ENCODE measurements at regions not wholly inside any gene's neighbourhood (a gene's known extent, or its start where the extent isn't known, plus 50 kb on each side); places are given as distances from the start of the nearest gene placed in this dataset.

DNA sequence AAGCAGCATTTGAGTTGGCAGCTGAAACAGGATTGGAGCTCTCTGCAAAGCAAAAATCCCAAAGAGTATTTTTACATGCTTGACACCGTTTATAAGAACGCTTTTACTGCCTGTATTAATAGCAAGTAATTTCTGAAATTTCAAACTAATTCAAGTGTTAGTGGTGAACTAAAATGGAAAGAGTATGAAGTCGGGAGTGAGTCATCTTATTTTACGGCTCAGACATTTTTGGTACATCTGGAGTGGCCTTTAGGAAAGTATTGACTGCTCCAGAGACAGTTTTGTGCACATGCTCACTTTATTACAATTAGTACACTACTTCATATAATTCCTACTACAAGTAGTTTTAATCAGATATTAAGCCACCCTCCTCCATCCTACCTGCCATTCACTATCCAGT lies 167.4 kb downstream of the SLITRK6 start:
- TF ChIP-seq POLR2AphosphoS5 (IDR thresholded peaks at IDR 0.05; ENCODE audit: low read depth, low read length) (no peak), POLR2A (IDR thresholded peaks at IDR 0.05; ENCODE audit: low read depth, low read length) (no peak)
